HepG2 (cell line): ENCODE measurements at regions not wholly inside any gene's neighbourhood (a gene's known extent, or its start where the extent isn't known, plus 50 kb on each side); places are given as distances from the start of the nearest gene placed in this dataset.

Experiments
- ATAC-seq: fragments of 200-7000 bp; cut with Tn5 transposase; 3 replicates; pipeline ENCODE4 v1.9.1; 2020; ENCODE audit warnings: mild to moderate bottlenecking, moderate library complexity
- BruUV-seq: library from RNA; stranded (reverse); fragments of 400-500 nt; replicated peaks from 2 replicates; lab custom pipeline; 2021; lab: Mats Ljungman, UMichigan
- CTCF ChIA-PET: fragments of 300-600 bp; formaldehyde crosslinking; extraction: SDS; loops from one replicate; lab custom pipeline; 2021; ENCODE audit warnings: low total read pairs, inconsistent platforms, low intra/inter-chr PET ratio; lab: Yijun Ruan, JAX
- POLR2A ChIA-PET: fragments of 350-600 bp; sonication (Branson Sonifier 250); formaldehyde crosslinking; loops from one replicate; lab custom pipeline; 2020; ENCODE audit warnings: antibody characterized with exemption, inconsistent platforms; lab: Yijun Ruan, JAX
- DNase-seq: peaks from one replicate; pipeline ENCODE4 v3.0.0-alpha.2; 2015; ENCODE audit warnings: low spot score
- FAIRE-seq: peaks from 3 replicates; lab custom pipeline; 2011; peaks lifted over from hg19 to GRCh38; lab: Jason Lieb, UNC
- H2AFZ ChIP-seq: one replicate; pipeline ENCODE4 v1.6.1; 2011; ENCODE audit warnings: low read length, inconsistent platforms
- H3K27ac ChIP-seq: fragments of 300-600 bp; 3 replicates; pipeline ENCODE4 v1.8.0; 2011; ENCODE audit warnings: mixed run types, mild to moderate bottlenecking, mixed read lengths, low read length, inconsistent platforms; ENCODE audit not compliant: insufficient read depth; ENCODE audit errors: extremely low read length
- H3K27me3 ChIP-seq, 2 experiments: fragments of 200-600 bp in 1 of 2; 2 replicates in 1 of 2; 3 replicates in 1 of 2; pipeline versions ENCODE4 v1.6.0 to v1.8.0; 2011; ENCODE audit warnings: low read length in 2 of 2, mild to moderate bottlenecking in 2 of 2, moderate library complexity in 2 of 2, inconsistent platforms in 1 of 2; ENCODE audit not compliant: insufficient read depth in 2 of 2, control insufficient read depth in 1 of 2
- H3K36me3 ChIP-seq, 2 experiments: fragments of 200-600 bp in 1 of 2; replicated peaks in 1 of 2; 2 replicates in 1 of 2; 3 replicates in 1 of 2; pipeline versions ENCODE4 v1.5.1 to v1.8.0; 2011; ENCODE audit warnings: low read length in 2 of 2, inconsistent platforms in 1 of 2; ENCODE audit not compliant: insufficient read depth in 2 of 2, control insufficient read depth in 1 of 2
- H3K4me1 ChIP-seq: 2 replicates; pipeline ENCODE4 v1.5.1; 2012; ENCODE audit warnings: low read length, inconsistent platforms; ENCODE audit not compliant: insufficient read depth
- H3K4me2 ChIP-seq: 2 replicates; pipeline ENCODE4 v1.6.0; 2011; ENCODE audit warnings: low read depth, low read length, inconsistent platforms
- H3K4me3 ChIP-seq, 3 experiments: fragments of 200-600 bp in 1 of 3; sonication (generic), shearing (Covaris generic) in 1 of 3; replicated peaks in 1 of 3; 2 replicates each; pipeline ENCODE4 v1.5.1; 2011 to 2016; ENCODE audit warnings: low read length in 3 of 3, inconsistent platforms in 2 of 3, low read depth in 2 of 3, mild to moderate bottlenecking in 2 of 3, control low read depth in 1 of 3, mixed read lengths in 1 of 3; ENCODE audit not compliant: insufficient read depth in 1 of 3
- H3K79me2 ChIP-seq: one replicate; pipeline ENCODE4 v1.6.1; 2011; ENCODE audit warnings: low read length, inconsistent platforms; ENCODE audit not compliant: insufficient read depth
- H3K9ac ChIP-seq: 2 replicates; pipeline ENCODE4 v1.6.0; 2011; ENCODE audit warnings: mild to moderate bottlenecking, low read depth, low read length, inconsistent platforms; ENCODE audit not compliant: insufficient read depth
- H3K9me3 ChIP-seq: 2 replicates; pipeline ENCODE4 v1.5.1; 2012; ENCODE audit warnings: mild to moderate bottlenecking, low read length
- H4K20me1 ChIP-seq: 2 replicates; pipeline ENCODE4 v1.6.0; 2011; ENCODE audit warnings: inconsistent platforms, mild to moderate bottlenecking, low read length, moderate library complexity; ENCODE audit not compliant: insufficient read depth
- ATAD3A ChIP-seq: sonication (generic); formaldehyde crosslinking; IDR thresholded peaks from 2 replicates; pipeline ENCODE4 v1.4.0; 2020; ENCODE audit warnings: missing genetic modification reagents
- BRD4 ChIP-seq: sonication (generic); formaldehyde crosslinking; IDR thresholded peaks from 2 replicates; pipeline ENCODE4 v1.4.0; 2020; ENCODE audit warnings: missing genetic modification reagents
- CCAR2 ChIP-seq: fragments of 200-400 bp; formaldehyde crosslinking; optimal IDR thresholded peaks from 2 replicates; pipeline ENCODE3; 2018; ENCODE audit warnings: low read depth, mild to moderate bottlenecking, low read length, moderate library complexity
- CREB3 ChIP-seq: sonication (generic); formaldehyde crosslinking; IDR thresholded peaks from 2 replicates; pipeline ENCODE4 v1.5.0; 2020; ENCODE audit warnings: missing genetic modification reagents
- HNF4G ChIP-seq, 2 experiments: sonication (generic) in 1 of 2; formaldehyde crosslinking in 1 of 2; IDR thresholded peaks; 2 replicates each; pipeline versions ENCODE4 v1.4.0 to v1.6.1; 2011 to 2020; ENCODE audit warnings: borderline replicate concordance in 2 of 2, low read depth in 2 of 2, mild to moderate bottlenecking in 2 of 2, low read length in 1 of 2, missing genetic modification reagents in 1 of 2, moderate library complexity in 1 of 2
- KDM4B ChIP-seq: sonication (generic); formaldehyde crosslinking; IDR thresholded peaks from 2 replicates; pipeline ENCODE4 v1.4.0; 2020; ENCODE audit warnings: missing genetic modification reagents
- NFE2L2 ChIP-seq: fragments of 150-350 bp; IDR thresholded peaks from 2 replicates; pipeline ENCODE4 v1.6.1; 2014; ENCODE audit warnings: low read length
- NFKBIZ ChIP-seq: IDR thresholded peaks from 2 replicates; pipeline ENCODE4 v1.6.1; 2018; ENCODE audit warnings: missing genetic modification reagents, missing compliant biosample characterization
- NONO ChIP-seq, 2 experiments: fragments of 450-650 bp in 1 of 2; sonication (generic) in 1 of 2; formaldehyde crosslinking in 1 of 2; IDR thresholded peaks in 1 of 2; conservative IDR thresholded peaks in 1 of 2; 2 replicates each; pipeline versions ENCODE4 v1.6.1 to v1.8.0; 2017 to 2022; ENCODE audit warnings: mild to moderate bottlenecking in 1 of 2, missing genetic modification reagents in 1 of 2, moderate library complexity in 1 of 2
- ZFYVE20 ChIP-seq: sonication (generic); formaldehyde crosslinking; IDR thresholded peaks from 2 replicates; pipeline ENCODE4 v1.8.0; 2023; ENCODE audit warnings: low read depth, mild to moderate bottlenecking, moderate library complexity, missing genetic modification reagents, borderline replicate concordance
- ZNF232 ChIP-seq: sonication (generic); formaldehyde crosslinking; IDR thresholded peaks from 2 replicates; pipeline ENCODE4 v1.4.0; 2020; ENCODE audit warnings: missing genetic modification reagents, borderline replicate concordance
- ZNF24 ChIP-seq: fragments of 450-650 bp; IDR thresholded peaks from 2 replicates; pipeline ENCODE4 v1.6.1; 2017; ENCODE audit warnings: antibody characterized with exemption, mild to moderate bottlenecking
- ZNF251 ChIP-seq: sonication (generic); formaldehyde crosslinking; IDR thresholded peaks from 2 replicates; pipeline ENCODE4 v1.9.0; 2021; ENCODE audit warnings: mild to moderate bottlenecking, missing genetic modification reagents
- ZNF362 ChIP-seq: sonication (generic); formaldehyde crosslinking; IDR thresholded peaks from 2 replicates; pipeline ENCODE4 v1.4.0; 2020; ENCODE audit warnings: missing genetic modification reagents, mild to moderate bottlenecking, borderline replicate concordance
- ZNF367 ChIP-seq: sonication (generic); formaldehyde crosslinking; IDR thresholded peaks from 2 replicates; pipeline ENCODE4 v1.4.0; 2020; ENCODE audit warnings: missing genetic modification reagents, borderline replicate concordance
- ZNF619 ChIP-seq: sonication (generic); formaldehyde crosslinking; IDR thresholded peaks from 2 replicates; pipeline ENCODE4 v1.4.0; 2020; ENCODE audit warnings: mild to moderate bottlenecking, missing genetic modification reagents
- ZNF660 ChIP-seq: sonication (generic); formaldehyde crosslinking; IDR thresholded peaks from 2 replicates; pipeline ENCODE4 v1.5.1; 2020; ENCODE audit warnings: mild to moderate bottlenecking, low read depth, missing genetic modification reagents, borderline replicate concordance
- ZSCAN9 ChIP-seq: IDR thresholded peaks from 2 replicates; pipeline ENCODE4 v1.6.1; 2016; ENCODE audit warnings: borderline replicate concordance
- in situ Hi-C: cut with HindIII; loops from 2 replicates; pipeline ENCODE4 v1.10.0; 2017; ENCODE audit warnings: low pct_unique_long_range_greater_than_20kb; ENCODE audit not compliant: extremely low pct_ligation_motif_present
- intact Hi-C: fragments of 100-400 bp; cut with micrococcal nuclease; formaldehyde crosslinking; loops from one replicate; pipeline ENCODE4 v1.10.0; 2022; ENCODE audit not compliant: unreplicated experiment
- TF ChIP-seq, protein P1 (sequence below): sonication (generic); formaldehyde crosslinking; IDR thresholded peaks from 2 replicates; pipeline ENCODE4 v1.4.0; 2020; ENCODE audit warnings: low read depth, missing genetic modification reagents

DNA sequence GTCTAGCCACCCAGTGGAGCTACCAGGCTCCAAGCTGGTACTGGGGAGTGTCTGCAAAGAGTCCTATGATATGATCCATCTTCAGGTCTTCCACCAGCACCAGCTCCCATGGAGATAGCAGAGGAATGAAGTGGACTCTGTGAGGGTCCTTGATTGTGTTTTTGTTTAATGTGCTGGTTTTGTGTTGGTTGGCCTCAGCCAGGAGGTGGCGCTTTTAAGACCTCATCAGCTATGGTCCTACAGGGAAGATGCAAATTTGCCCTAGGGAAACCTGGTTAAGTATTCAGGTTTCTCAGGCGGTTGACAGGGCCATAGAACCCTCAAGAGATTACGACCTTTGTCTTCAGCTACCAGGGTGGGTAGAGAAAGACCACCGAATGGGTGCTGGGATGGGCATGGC is 1141.1 kb downstream of the STIM2 start (continued):
- no peak for TF ChIP-seq ZSCAN9 (CRISPR knock-in tag)
- no peak for TF ChIP-seq NFE2L2
- TF ChIP-seq KDM4B (CRISPR knock-in tag), result no peak
- TF ChIP-seq ZFYVE20 (CRISPR knock-in tag), result no peak

DNA sequence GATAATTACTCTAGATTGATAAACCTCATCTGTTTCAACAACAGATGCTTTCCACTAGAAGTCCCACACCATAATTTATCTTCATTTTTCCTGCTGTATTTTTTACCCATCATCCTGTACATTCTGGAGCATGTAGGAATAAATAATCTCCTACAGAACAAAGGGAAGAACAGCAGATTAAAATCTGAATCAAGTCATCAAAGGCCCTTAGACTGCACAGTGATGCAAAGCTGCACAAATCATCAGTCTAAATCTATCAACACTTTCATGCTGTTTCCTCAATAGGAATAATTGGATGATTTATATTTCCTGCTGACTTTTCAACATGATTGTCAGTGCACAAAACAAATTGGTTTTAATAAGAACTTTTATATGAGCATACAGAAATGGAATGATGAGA is 1143.9 kb downstream of the STIM2 start:
- no peak for FAIRE-seq
- no peaks in the 10 kb centered on the region for H3K4me1 ChIP-seq
- TF ChIP-seq, protein P1, sequence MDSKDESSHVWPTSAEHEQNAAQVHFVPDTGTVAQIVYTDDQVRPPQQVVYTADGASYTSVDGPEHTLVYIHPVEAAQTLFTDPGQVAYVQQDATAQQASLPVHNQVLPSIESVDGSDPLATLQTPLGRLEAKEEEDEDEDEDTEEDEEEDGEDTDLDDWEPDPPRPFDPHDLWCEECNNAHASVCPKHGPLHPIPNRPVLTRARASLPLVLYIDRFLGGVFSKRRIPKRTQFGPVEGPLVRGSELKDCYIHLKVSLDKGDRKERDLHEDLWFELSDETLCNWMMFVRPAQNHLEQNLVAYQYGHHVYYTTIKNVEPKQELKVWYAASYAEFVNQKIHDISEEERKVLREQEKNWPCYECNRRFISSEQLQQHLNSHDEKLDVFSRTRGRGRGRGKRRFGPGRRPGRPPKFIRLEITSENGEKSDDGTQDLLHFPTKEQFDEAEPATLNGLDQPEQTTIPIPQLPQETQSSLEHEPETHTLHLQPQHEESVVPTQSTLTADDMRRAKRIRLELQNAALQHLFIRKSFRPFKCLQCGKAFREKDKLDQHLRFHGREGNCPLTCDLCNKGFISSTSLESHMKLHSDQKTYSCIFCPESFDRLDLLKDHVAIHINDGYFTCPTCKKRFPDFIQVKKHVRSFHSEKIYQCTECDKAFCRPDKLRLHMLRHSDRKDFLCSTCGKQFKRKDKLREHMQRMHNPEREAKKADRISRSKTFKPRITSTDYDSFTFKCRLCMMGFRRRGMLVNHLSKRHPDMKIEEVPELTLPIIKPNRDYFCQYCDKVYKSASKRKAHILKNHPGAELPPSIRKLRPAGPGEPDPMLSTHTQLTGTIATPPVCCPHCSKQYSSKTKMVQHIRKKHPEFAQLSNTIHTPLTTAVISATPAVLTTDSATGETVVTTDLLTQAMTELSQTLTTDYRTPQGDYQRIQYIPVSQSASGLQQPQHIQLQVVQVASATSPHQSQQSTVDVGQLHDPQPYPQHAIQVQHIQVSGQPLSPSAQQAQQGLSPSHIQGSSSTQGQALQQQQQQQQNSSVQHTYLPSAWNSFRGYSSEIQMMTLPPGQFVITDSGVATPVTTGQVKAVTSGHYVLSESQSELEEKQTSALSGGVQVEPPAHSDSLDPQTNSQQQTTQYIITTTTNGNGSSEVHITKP, result no peak
- TF ChIP-seq CREB3 (CRISPR knock-in tag) (no peak), ZNF367 (no peak), ZNF251 (CRISPR knock-in tag) (no peak), ZNF232 (CRISPR knock-in tag) (no peak), NONO (IDR thresholded peaks at IDR 0.05) (no peak), NONO (CRISPR knock-in tag; conservative IDR thresholded peaks at IDR 0.05) (no peak), ZNF660 (no peak), BRD4 (CRISPR knock-in tag) (no peak), ZNF24 (no peak), CCAR2 (no peak), ZNF619 (CRISPR knock-in tag) (no peak), ATAD3A (CRISPR knock-in tag) (no peak), NFKBIZ (CRISPR knock-in tag) (no peak), HNF4G (IDR thresholded peaks at IDR 0.05; ENCODE audit: borderline replicate concordance, low read depth, low read length) (no peak), HNF4G (CRISPR knock-in tag; IDR thresholded peaks at IDR 0.05; ENCODE audit: borderline replicate concordance, low read depth) (no peak), ZNF362 (CRISPR knock-in tag) (no peak)
- TF ChIP-seq, all 625 proteins: peak for 0
- no TSS peak for BruUV-seq
- intact Hi-C loops, result no loop called here
- H3K79me2 ChIP-seq, result no peaks in the 10 kb centered on the region
- no peak overlapping the region for H2AFZ ChIP-seq
- in situ Hi-C loops, result no loop called here
- no peak overlapping the region for H3K9ac ChIP-seq
- H3K27ac ChIP-seq, result no peak overlapping the region
- H3K4me2 ChIP-seq, result no peak overlapping the region
- POLR2A ChIA-PET, result no interaction called here
- ATAC-seq, result no peak
- no peaks in the 10 kb centered on the region for H4K20me1 ChIP-seq
- CTCF ChIA-PET, result no interaction called here
- peaks cover 52% of the 10 kb centered on the region for H3K9me3 ChIP-seq
- DNase-seq, result no peak
- H3K4me3 ChIP-seq, result no peak overlapping the region
- no peaks in the 10 kb centered on the region for H3K36me3 ChIP-seq
- H3K27me3 ChIP-seq, result no peaks in the 10 kb centered on the region
